ENCODE measurements at regions not wholly inside any gene's neighbourhood (a gene's known extent, or its start where the extent isn't known, plus 50 kb on each side); places are given as distances from the start of the nearest gene placed in this dataset.

DNA sequence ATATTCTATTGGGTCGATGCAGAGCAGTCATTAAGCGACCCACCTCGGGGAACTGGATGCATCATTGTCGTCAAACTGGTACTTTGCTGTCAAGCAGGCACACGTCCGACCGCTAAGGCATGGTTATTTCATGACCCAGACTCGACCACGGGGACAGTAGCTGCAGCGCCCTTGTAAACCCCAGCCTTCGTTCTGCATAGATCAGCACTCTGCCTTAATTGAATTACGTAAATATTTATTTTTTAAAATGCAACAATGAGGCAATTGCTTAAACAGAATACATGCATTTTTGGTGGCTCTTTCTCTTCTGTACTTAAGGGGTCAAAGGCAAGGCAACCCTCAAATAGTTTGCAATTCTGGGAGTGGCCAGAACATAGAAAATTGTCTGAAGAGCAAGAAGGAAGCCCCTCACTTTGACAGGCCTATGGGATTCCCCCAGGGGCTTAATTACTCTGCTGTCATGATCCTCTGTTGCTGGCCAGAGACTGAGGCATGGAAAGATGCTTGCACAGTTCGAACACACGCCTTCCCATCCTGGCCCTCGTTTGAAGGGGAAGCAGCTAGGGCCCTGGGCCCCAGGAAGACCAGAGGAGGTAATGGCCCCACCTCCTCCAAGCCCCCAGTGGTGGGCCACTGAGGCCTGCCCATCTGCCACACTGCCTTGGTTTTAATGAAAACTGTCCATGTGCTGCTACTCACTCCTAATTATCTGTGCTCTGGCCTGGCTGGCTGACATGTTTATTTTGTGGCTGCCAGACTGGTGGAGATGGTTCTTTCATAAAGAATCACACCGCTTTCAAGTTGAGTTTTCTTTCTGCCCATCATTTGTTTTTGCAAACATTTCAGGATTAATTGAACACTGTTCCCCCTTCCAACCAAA is 169.7 kb upstream of the MAST4 start:
- TF ChIP-seq EZH2 (IDR thresholded peaks at IDR 0.05) (no peak), POLR2AphosphoS5 (IDR thresholded peaks at IDR 0.05; ENCODE audit: borderline replicate concordance, low read depth, low read length) (no peak)

Data from SK-N-MC (cell line).